Endothelial cell (in vitro differentiated cells): ENCODE measurements at regions not wholly inside any gene's neighbourhood (a gene's known extent, or its start where the extent isn't known, plus 50 kb on each side); places are given as distances from the start of the nearest gene placed in this dataset.

ENCODE experiments used
- DNase-seq: peaks from one replicate; pipeline ENCODE4 v3.0.0; 2021; ENCODE audit warnings: low spot score
- H3K27ac Mint-ChIP-seq: one replicate; pipeline ENCODE4 v1.8.0; 2021; ENCODE audit warnings: mixed read lengths, inconsistent platforms; ENCODE audit not compliant: unreplicated experiment
- H3K27me3 Mint-ChIP-seq: one replicate; pipeline ENCODE4 v1.8.0; 2021; ENCODE audit warnings: mild to moderate bottlenecking, moderate library complexity, mixed read lengths, inconsistent platforms; ENCODE audit not compliant: unreplicated experiment
- H3K36me3 Mint-ChIP-seq: one replicate; pipeline ENCODE4 v1.8.0; 2021; ENCODE audit warnings: mild to moderate bottlenecking, low read depth, mixed read lengths, inconsistent platforms; ENCODE audit not compliant: unreplicated experiment
- H3K4me1 Mint-ChIP-seq: one replicate; pipeline ENCODE4 v1.8.0; 2021; ENCODE audit warnings: mild to moderate bottlenecking, mixed read lengths, inconsistent platforms; ENCODE audit not compliant: unreplicated experiment
- H3K4me3 Mint-ChIP-seq: one replicate; pipeline ENCODE4 v1.8.0; 2021; ENCODE audit warnings: mild to moderate bottlenecking, mixed read lengths, inconsistent platforms; ENCODE audit not compliant: unreplicated experiment
- H3K9me3 Mint-ChIP-seq: one replicate; pipeline ENCODE4 v1.8.0; 2021; ENCODE audit warnings: mixed read lengths, inconsistent platforms; ENCODE audit not compliant: unreplicated experiment
- TF ChIP-seq, protein P1 (sequence below): fragments of 200-600 bp; sonication (generic); IDR thresholded peaks from one replicate; pipeline ENCODE4 v1.5.0; 2021; ENCODE audit warnings: antibody characterized with exemption; ENCODE audit not compliant: unreplicated experiment

DNA sequence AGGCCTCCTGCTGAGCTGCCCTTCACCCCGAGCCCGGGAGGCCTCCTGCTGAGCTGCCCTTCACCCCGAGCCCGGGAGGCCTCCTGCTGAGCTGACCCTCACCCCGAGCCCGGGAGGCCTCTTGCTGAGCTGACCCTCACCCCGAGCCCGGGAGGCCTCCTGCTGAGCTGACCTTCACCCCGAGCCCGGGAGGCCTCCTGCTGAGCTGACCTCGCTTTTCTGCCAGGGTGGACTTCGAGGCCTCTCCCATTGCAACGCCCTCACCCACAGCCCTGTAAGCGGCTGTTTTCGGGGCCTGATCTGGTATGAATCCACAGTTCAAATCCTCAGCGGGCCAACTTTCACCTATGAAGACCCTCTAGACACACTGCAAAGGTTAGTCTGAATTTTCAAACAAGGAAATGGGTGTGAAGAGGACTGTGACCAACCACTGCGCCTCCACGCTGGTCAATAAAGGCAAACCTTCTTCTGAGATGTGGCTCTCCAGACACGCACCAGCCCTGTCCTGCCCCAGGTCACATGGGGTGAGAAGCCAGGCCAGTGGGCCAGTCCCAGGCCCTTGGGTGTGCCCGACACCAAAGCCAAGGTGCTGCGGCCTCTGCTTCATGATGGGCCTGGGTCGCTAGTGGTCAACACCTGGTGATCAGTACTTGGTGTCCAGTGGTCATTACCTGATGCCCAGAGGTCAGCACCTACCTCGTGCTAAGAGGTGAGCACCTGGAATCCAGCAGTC, 225.1 kb upstream of the SALL3 start:
- peaks cover 8% of the 10 kb centered on the region for H3K36me3 Mint-ChIP-seq
- DNase-seq: no peak
- TF ChIP-seq, protein P1, sequence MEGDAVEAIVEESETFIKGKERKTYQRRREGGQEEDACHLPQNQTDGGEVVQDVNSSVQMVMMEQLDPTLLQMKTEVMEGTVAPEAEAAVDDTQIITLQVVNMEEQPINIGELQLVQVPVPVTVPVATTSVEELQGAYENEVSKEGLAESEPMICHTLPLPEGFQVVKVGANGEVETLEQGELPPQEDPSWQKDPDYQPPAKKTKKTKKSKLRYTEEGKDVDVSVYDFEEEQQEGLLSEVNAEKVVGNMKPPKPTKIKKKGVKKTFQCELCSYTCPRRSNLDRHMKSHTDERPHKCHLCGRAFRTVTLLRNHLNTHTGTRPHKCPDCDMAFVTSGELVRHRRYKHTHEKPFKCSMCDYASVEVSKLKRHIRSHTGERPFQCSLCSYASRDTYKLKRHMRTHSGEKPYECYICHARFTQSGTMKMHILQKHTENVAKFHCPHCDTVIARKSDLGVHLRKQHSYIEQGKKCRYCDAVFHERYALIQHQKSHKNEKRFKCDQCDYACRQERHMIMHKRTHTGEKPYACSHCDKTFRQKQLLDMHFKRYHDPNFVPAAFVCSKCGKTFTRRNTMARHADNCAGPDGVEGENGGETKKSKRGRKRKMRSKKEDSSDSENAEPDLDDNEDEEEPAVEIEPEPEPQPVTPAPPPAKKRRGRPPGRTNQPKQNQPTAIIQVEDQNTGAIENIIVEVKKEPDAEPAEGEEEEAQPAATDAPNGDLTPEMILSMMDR: no peak
- no peaks in the 10 kb centered on the region for H3K4me1 Mint-ChIP-seq
- no peak overlapping the region for H3K27ac Mint-ChIP-seq
- H3K4me3 Mint-ChIP-seq: no peak overlapping the region
- H3K27me3 Mint-ChIP-seq: peaks cover 9% of the 10 kb centered on the region
- H3K9me3 Mint-ChIP-seq: peaks cover 41% of the 10 kb centered on the region

DNA sequence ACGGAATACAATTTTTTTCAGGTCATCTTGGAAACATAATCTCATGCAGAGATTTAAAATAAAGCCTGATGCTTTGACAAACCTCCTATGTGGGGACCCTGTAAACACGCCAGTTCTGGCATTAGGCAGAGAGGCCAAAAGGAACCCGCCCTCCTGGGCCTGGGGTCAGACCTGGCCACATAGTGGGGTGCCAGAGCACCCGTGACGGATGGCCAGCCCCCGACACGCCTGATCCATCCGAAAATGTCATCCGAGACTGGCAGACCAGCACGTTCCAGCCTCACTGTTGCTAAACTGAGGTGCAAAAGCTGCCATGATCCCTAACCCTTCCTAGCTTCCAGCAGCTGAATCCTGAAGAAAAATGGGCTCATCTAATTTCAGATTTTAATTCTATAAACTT, 222.6 kb upstream of the SALL3 start:
- DNase-seq: no peak
- H3K4me3 Mint-ChIP-seq: no peak overlapping the region
- TF ChIP-seq, protein P1: no peak
- H3K9me3 Mint-ChIP-seq: peaks cover 42% of the 10 kb centered on the region
- no peak overlapping the region for H3K27ac Mint-ChIP-seq
- H3K36me3 Mint-ChIP-seq: peaks cover 8% of the 10 kb centered on the region
- H3K27me3 Mint-ChIP-seq: peaks cover 9% of the 10 kb centered on the region
- no peaks in the 10 kb centered on the region for H3K4me1 Mint-ChIP-seq

DNA sequence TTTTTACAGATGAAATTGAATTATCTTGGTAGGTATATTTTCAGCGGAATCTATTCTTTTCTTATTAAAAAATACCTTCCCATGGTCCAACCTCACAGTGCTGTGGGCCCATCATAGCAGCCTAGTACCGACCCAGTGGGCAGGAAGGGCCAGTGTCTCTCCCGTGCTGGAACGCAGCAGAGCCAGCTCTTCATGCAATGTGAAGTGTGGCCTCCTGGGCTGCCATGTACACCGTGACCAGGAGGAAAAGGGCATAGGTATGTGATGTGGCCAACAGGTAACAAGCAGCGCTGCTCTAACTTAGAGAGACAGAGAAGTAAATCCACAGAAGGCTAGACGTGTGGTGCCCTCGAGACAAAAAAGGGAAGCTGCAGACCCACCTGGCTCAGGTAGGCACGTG, 221.1 kb upstream of the SALL3 start:
- TF ChIP-seq, protein P1: no peak
- Mint-ChIP-seq H3K4me3 (no peak overlapping the region), H3K36me3 (no peaks in the 10 kb centered on the region), H3K4me1 (no peaks in the 10 kb centered on the region), H3K27me3 (peaks cover 5% of the 10 kb centered on the region), H3K9me3 (peaks cover 38% of the 10 kb centered on the region), H3K27ac (no peak overlapping the region)
- no peak for DNase-seq

DNA sequence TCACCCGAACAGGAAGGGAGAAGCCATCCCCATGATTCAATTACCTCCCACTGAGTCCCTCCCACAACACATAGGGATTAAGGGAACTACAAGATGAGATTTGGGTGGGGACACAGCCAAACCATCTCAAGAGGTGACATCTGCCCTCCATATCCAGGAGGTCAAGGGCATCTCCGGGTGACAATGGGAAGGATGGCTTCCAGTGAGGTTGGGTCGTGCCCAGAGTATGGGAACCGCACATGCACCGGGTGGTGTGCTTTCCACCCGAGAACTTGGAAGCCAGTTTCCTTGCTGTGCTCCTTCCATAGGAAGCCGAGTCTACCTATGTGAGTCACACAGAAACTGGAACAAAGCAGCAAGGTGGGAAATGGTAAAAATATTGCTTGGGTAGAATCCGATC, 216.9 kb upstream of the SALL3 start:
- Mint-ChIP-seq H3K36me3 (peaks cover 5% of the 10 kb centered on the region), H3K9me3 (peaks cover 46% of the 10 kb centered on the region), H3K27me3 (peaks cover 4% of the 10 kb centered on the region), H3K27ac (no peak overlapping the region), H3K4me1 (no peaks in the 10 kb centered on the region), H3K4me3 (no peak overlapping the region)
- DNase-seq: no peak
- TF ChIP-seq, protein P1: no peak

DNA sequence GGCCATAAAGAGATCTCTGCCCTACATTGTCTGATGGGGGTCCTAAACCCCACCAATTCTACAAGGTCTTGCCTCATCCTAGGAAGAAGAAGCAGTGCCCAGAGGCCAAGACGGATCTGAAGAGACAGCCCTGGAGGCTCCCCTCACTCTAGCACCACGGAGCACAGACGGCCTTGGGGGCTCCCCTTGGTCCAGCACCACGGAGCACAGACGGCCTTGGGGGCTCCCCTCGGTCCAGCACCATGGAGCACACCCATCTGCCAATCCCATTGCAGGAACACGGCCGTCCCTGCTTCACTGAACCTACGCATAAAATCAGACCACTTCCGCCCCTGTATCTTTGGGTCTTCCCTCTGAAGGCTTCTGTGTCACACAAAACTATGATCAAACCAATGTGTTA, 215.1 kb upstream of the SALL3 start:
- Mint-ChIP-seq H3K4me1 (no peaks in the 10 kb centered on the region), H3K27me3 (peaks cover 4% of the 10 kb centered on the region), H3K9me3 (peaks cover 48% of the 10 kb centered on the region), H3K4me3 (no peak overlapping the region), H3K36me3 (peaks cover 13% of the 10 kb centered on the region), H3K27ac (no peak overlapping the region)
- TF ChIP-seq, protein P1: no peak
- no peak for DNase-seq
